Astrocyte of the spinal cord (primary cell): ENCODE measurements at regions not wholly inside any gene's neighbourhood (a gene's known extent, or its start where the extent isn't known, plus 50 kb on each side); places are given as distances from the start of the nearest gene placed in this dataset.
A peak's percentile ranks its signal among the peaks of the same experiment; 100 is the strongest.

Source experiments
- DNase-seq: peaks from one replicate; pipeline ENCODE4 v3.0.0; 2011; ENCODE audit warnings: low read depth, low spot score
- H3K4me3 ChIP-seq: 2 replicates; pipeline ENCODE4 v1.5.1; 2011; ENCODE audit warnings: low read depth, mild to moderate bottlenecking, low read length, moderate library complexity
- in situ Hi-C: cut with HindIII; loops from 2 replicates; pipeline ENCODE4 v1.10.0; 2017; ENCODE audit warnings: low sequenced_read_pairs
- TF ChIP-seq, protein P1 (sequence below): IDR thresholded peaks from 2 replicates; pipeline ENCODE4 v1.5.1; 2012; ENCODE audit warnings: low read depth, mild to moderate bottlenecking, low read length, inconsistent platforms

DNA sequence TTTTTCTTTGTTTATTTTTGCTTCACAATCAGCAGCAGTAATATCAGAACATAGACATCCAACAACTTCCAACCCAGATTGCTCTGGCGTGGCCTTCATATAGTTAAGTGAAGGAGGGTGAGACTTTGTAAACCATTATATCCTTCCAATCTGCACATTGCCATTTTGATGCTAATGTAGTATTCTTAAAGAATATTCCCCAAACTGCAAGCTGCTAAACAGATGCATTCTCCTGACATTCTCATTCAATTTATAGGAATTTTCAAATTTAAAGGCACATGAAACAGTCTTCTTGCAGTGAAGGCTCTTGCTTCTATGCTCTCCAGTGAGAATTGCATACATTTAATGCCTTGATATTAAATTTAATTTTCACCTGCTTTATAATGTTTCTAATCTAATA, 181.2 kb upstream of the EDIL3 start:
- in situ Hi-C loops: no loop called here
- TF ChIP-seq, protein P1, sequence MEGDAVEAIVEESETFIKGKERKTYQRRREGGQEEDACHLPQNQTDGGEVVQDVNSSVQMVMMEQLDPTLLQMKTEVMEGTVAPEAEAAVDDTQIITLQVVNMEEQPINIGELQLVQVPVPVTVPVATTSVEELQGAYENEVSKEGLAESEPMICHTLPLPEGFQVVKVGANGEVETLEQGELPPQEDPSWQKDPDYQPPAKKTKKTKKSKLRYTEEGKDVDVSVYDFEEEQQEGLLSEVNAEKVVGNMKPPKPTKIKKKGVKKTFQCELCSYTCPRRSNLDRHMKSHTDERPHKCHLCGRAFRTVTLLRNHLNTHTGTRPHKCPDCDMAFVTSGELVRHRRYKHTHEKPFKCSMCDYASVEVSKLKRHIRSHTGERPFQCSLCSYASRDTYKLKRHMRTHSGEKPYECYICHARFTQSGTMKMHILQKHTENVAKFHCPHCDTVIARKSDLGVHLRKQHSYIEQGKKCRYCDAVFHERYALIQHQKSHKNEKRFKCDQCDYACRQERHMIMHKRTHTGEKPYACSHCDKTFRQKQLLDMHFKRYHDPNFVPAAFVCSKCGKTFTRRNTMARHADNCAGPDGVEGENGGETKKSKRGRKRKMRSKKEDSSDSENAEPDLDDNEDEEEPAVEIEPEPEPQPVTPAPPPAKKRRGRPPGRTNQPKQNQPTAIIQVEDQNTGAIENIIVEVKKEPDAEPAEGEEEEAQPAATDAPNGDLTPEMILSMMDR: no peak
- no peak for DNase-seq
- H3K4me3 ChIP-seq: no peak overlapping the region

DNA sequence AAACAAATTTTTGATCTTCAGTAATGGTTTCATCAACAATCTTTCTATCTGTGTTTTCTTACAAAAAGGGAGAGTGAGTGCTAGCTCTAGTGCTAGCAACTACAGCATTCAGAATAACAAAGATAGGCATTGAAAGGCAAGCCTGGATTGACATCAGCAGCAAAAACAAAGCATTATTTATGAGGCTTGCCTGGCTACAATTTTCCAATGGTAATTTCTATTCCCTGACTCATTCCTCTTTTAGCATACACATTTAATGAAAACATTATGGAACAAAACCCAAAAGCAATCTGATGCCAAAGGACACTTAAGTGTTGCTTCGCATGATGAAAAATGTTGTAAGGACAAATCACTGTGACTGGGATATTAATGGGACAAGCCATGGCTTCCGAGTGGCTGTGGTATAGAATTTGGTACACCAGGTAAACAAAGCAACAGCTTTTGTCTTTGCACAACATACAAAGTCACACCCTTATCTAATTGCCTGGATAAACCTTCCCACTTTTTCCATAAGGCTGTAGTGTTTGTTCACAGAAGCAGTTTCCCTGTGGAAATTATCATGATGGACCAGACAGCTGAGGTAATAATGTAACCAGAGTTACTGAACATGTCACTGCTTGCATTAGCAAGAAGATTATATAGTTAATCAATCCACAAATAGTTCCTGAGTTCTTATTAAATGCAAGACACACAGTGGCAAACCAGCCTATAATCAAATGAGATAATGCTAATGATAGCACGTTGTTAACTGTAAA, 179.8 kb upstream of the EDIL3 start:
- TF ChIP-seq, protein P1: no peak
- DNase-seq: peak; percentile 65
- in situ Hi-C loops: no loop called here
- H3K4me3 ChIP-seq: no peak overlapping the region

DNA sequence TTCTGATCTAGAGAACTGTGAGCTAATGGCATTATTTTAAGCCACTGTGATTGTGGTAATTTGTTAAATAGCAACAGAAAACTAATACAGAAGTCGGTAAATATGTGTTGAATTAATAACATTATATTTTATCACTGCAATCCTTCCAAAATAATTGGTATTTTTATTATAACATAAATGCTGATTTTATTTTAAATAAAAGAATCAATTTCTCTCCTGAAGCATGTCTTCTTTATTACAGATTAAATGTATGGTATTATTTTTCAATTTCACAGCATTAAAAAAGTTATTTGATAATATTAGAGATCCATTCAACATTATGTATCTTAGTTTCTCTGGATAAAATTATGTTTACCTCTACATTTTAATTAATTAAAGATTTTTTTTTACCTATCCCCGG, 165.5 kb upstream of the EDIL3 start:
- DNase-seq: no peak
- H3K4me3 ChIP-seq: no peak overlapping the region
- TF ChIP-seq, protein P1: no peak
- in situ Hi-C loops: no loop called here

DNA sequence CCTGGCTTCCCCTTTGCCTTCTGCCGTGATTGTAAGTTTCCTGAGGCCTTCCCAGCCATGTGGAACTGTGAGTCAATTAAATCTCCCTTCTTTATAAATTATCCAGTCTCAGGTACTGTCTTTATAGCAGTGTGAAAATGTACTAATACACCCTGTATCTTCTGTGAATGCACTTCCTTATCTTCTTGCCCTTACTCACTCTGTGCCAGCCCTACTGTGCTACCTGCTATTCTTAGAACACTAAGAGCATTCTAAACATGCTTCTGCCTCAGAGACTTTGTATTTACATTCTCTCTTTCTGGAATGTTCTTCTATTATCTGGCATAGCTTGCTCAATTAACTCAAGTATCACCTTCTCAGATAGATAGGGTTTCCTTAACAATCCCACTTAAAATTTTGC, 164.4 kb upstream of the EDIL3 start:
- in situ Hi-C loops: no loop called here
- H3K4me3 ChIP-seq: no peak overlapping the region
- DNase-seq: no peak

DNA sequence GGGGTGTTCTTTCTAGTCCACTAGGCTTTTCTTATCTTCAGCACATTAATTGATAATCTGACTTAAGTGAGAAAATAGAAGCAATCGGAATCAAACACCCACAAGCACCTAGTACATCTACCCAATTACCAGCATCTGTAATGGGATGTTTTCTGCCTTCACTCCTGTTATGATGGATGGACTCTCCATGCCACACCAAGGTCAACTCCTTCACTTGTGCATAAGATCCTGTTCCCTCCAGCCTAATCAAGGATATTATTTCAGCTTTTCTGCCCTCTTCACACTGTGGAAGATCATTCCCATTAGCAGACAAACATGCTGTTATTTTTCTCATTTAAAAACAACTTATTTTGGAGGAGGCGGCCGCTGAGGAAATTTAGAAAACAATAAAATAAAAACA, 162.0 kb upstream of the EDIL3 start:
- H3K4me3 ChIP-seq: no peak overlapping the region
- in situ Hi-C loops: no loop called here
- TF ChIP-seq, protein P1: no peak
- DNase-seq: no peak

More for the DNA sequence above, 164.4 kb upstream of the EDIL3 start:
- TF ChIP-seq, protein P1: no peak

DNA sequence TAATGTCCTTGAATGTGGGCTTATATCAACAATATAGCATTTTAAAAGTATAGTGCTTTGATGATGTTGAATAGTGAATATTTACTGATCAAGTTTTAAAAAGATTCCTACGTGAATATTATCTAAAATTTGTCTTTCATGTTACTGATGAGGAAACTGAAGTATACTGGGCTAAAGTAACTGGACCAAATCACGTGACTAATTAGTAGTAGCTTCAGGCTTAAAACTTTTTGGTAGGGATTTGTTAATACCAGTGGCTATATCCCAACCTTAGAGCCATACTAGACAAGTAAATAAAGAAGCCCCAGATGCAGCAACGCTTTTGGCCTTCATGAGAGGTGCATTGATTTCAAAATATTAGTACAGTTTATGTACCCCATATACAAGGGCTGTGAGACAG, 152.1 kb upstream of the EDIL3 start:
- no peak overlapping the region for H3K4me3 ChIP-seq
- in situ Hi-C loops: no loop called here
- TF ChIP-seq, protein P1: no peak
- DNase-seq: no peak
